ENCODE measurements at regions not wholly inside any gene's neighbourhood (a gene's known extent, or its start where the extent isn't known, plus 50 kb on each side); places are given as distances from the start of the nearest gene placed in this dataset.
"Not testable (repeated sequence)": the region's sequence is repeated elsewhere in the genome, so short reads cannot be mapped to it uniquely, and the experiment has no call there.

DNA sequence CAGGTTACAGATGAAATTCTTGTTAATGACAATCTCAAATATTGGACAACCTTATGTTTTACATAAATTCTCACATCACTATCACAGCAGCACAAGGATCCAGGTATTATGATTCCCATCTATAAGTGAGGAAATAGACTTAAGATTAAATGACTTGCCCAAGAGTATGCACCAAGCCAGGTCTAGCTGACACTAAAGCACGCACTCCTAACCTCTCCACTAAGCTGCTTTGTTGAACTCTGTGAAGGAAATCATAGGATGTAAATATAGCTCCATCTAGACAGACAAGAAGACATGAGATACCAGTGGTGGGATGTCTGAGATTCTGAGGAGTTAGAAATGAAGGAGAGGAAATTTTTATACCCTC, 87.9 kb downstream of the PHLDA1 start (continued):
- TF ChIP-seq, protein P1, sequence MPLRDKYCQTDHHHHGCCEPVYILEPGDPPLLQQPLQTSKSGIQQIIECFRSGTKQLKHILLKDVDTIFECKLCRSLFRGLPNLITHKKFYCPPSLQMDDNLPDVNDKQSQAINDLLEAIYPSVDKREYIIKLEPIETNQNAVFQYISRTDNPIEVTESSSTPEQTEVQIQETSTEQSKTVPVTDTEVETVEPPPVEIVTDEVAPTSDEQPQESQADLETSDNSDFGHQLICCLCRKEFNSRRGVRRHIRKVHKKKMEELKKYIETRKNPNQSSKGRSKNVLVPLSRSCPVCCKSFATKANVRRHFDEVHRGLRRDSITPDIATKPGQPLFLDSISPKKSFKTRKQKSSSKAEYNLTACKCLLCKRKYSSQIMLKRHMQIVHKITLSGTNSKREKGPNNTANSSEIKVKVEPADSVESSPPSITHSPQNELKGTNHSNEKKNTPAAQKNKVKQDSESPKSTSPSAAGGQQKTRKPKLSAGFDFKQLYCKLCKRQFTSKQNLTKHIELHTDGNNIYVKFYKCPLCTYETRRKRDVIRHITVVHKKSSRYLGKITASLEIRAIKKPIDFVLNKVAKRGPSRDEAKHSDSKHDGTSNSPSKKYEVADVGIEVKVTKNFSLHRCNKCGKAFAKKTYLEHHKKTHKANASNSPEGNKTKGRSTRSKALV (CRISPR knock-in tag; IDR thresholded peaks at IDR 0.05), result 0 out of 2 replicates have a peak, but pooled peaks have one; percentile 7

DNA sequence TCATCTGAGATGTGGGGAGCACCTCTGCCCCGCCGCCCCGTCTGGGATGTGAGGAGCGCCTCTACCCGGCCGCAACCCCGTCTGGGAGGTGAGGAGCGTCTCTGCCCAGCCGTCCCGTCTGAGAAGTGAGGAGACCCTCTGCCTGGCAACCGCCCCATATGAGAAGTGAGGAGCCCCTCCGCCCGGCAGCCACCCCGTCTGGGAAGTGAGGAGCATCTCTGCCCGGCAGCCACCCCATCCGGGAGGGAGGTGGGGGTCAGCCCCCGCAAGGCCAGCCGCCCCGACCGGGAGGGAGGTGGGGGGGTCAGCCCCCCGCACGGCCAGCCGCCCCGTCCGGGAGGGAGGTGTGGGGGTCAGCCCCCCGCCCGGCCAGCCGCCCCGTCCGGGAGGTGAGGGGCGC, 89.9 kb downstream of the PHLDA1 start:
- ATAC-seq; in situ Hi-C loops (cut with HindIII; ENCODE audit: extremely low pct_ligation_motif_present, low pct_unique_long_range_greater_than_20kb); H3K36me3 ChIP-seq (replicated peaks in 1 of 2; ENCODE audit: control insufficient read depth in 1 of 2, insufficient read depth in 2 of 2, low read length in 2 of 2); H3K79me2 ChIP-seq (ENCODE audit: insufficient read depth, low read length); H3K27ac ChIP-seq (ENCODE audit: extremely low read length, insufficient read depth, low read length); intact Hi-C loops (cut with micrococcal nuclease; ENCODE audit: unreplicated experiment); H3K4me2 ChIP-seq (ENCODE audit: low read depth, low read length); H3K4me3 ChIP-seq (replicated peaks in 1 of 3; ENCODE audit: insufficient read depth in 1 of 3, low read depth in 2 of 3, low read length in 3 of 3); H2AFZ ChIP-seq (ENCODE audit: low read length); H4K20me1 ChIP-seq (ENCODE audit: insufficient read depth, low read length); H3K9ac ChIP-seq (ENCODE audit: insufficient read depth, low read depth, low read length); DNase-seq (ENCODE audit: low spot score); POLR2A ChIA-PET; H3K9me3 ChIP-seq (ENCODE audit: low read length); FAIRE-seq; H3K27me3 ChIP-seq (ENCODE audit: control insufficient read depth in 1 of 2, insufficient read depth in 2 of 2, low read length in 2 of 2); BruUV-seq (replicated peaks); CTCF ChIA-PET (ENCODE audit: low intra/inter-chr PET ratio, low total read pairs): not testable (repeated sequence)
- no CpG with 5 or more reads among the region's 31 CpGs for WGBS (ENCODE audit: low lambda C conversion rate)
- peaks cover 53% of the 10 kb centered on the region for H3K4me1 ChIP-seq (ENCODE audit: insufficient read depth, low read length)

DNA sequence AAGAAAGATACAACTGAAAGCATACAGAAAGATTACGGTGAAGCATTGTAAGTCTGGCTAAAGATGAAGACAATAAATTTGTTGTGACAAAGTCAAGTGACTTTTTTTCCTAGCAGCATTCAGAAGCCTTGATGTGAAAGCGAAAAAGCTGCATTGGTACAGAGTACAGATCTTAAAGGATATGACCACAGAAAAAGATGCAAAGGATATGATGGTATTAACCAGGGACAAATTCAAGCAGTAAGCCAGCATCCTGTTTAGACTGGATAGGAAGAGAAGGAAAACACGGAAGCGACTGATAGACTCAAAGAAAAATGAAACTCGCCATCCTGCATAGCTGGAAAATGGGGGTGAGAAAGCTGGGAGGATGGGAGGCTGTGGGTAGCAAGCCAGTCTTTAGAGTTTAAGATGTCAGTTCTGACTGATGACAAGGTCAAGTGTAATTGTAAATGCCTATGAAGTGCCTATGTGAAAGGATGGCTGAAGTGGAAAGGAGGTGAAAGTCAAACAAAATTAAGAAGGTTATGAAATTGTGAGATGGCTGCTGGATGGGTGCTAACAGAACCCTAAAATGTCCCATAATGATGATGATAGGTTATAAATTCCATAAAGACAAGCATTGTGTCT, 92.4 kb downstream of the PHLDA1 start:
- no peaks in the 10 kb centered on the region for H3K79me2 ChIP-seq (ENCODE audit: insufficient read depth, low read length)
- FAIRE-seq (no peak), ATAC-seq (no peak), DNase-seq (ENCODE audit: low spot score) (no peak)
- H2AFZ ChIP-seq (ENCODE audit: low read length), result no peak overlapping the region
- H3K36me3 ChIP-seq (replicated peaks in 1 of 2; ENCODE audit: control insufficient read depth in 1 of 2, insufficient read depth in 2 of 2, low read length in 2 of 2), result no peaks in the 10 kb centered on the region
- in situ Hi-C loops (cut with HindIII; ENCODE audit: extremely low pct_ligation_motif_present, low pct_unique_long_range_greater_than_20kb) (no loop called here), intact Hi-C loops (cut with micrococcal nuclease; ENCODE audit: unreplicated experiment) (loop anchor here (5.0 to 10.0 kb wide), 3 partner anchors 37 to 414 kb away; no protein-coding TSS in a partner anchor)
- no peaks in the 10 kb centered on the region for H4K20me1 ChIP-seq (ENCODE audit: insufficient read depth, low read length)
- no peaks in the 10 kb centered on the region for H3K9me3 ChIP-seq (ENCODE audit: low read length)
- H3K4me1 ChIP-seq (ENCODE audit: insufficient read depth, low read length), result peaks cover 53% of the 10 kb centered on the region
- no peaks in the 10 kb centered on the region for H3K27me3 ChIP-seq (ENCODE audit: control insufficient read depth in 1 of 2, insufficient read depth in 2 of 2, low read length in 2 of 2)
- CTCF ChIA-PET (ENCODE audit: low intra/inter-chr PET ratio, low total read pairs), result no interaction called here
- POLR2A ChIA-PET, result no interaction called here
- no peak overlapping the region for H3K9ac ChIP-seq (ENCODE audit: insufficient read depth, low read depth, low read length)
- WGBS (ENCODE audit: low lambda C conversion rate), result 97% methylated on average over 5 of the region's 5 CpGs
- BruUV-seq (replicated peaks), result no TSS peak
- no peak overlapping the region for H3K4me2 ChIP-seq (ENCODE audit: low read depth, low read length)
- no peak overlapping the region for H3K27ac ChIP-seq (ENCODE audit: extremely low read length, insufficient read depth, low read length)
- no peak overlapping the region for H3K4me3 ChIP-seq (replicated peaks in 1 of 3; ENCODE audit: insufficient read depth in 1 of 3, low read depth in 2 of 3, low read length in 3 of 3)
- TF ChIP-seq XBP1 (CRISPR knock-in tag; IDR thresholded peaks at IDR 0.05) (no peak), MAFF (IDR thresholded peaks at IDR 0.05; ENCODE audit: low read depth, low read length) (no peak), HES4 (CRISPR knock-in tag; IDR thresholded peaks at IDR 0.05; ENCODE audit: borderline replicate concordance) (no peak), CENPT (CRISPR knock-in tag; IDR thresholded peaks at IDR 0.05; ENCODE audit: low read depth) (no peak), BCL6 (CRISPR knock-in tag; IDR thresholded peaks at IDR 0.05) (no peak), SMC3 (IDR thresholded peaks at IDR 0.05; ENCODE audit: low read length) (no peak), AKAP8 (CRISPR knock-in tag; IDR thresholded peaks at IDR 0.05) (no peak)
- TF ChIP-seq, protein P2, sequence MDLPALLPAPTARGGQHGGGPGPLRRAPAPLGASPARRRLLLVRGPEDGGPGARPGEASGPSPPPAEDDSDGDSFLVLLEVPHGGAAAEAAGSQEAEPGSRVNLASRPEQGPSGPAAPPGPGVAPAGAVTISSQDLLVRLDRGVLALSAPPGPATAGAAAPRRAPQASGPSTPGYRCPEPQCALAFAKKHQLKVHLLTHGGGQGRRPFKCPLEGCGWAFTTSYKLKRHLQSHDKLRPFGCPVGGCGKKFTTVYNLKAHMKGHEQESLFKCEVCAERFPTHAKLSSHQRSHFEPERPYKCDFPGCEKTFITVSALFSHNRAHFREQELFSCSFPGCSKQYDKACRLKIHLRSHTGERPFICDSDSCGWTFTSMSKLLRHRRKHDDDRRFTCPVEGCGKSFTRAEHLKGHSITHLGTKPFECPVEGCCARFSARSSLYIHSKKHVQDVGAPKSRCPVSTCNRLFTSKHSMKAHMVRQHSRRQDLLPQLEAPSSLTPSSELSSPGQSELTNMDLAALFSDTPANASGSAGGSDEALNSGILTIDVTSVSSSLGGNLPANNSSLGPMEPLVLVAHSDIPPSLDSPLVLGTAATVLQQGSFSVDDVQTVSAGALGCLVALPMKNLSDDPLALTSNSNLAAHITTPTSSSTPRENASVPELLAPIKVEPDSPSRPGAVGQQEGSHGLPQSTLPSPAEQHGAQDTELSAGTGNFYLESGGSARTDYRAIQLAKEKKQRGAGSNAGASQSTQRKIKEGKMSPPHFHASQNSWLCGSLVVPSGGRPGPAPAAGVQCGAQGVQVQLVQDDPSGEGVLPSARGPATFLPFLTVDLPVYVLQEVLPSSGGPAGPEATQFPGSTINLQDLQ (CRISPR knock-in tag; IDR thresholded peaks at IDR 0.05), result no peak
- TF ChIP-seq, protein P3, sequence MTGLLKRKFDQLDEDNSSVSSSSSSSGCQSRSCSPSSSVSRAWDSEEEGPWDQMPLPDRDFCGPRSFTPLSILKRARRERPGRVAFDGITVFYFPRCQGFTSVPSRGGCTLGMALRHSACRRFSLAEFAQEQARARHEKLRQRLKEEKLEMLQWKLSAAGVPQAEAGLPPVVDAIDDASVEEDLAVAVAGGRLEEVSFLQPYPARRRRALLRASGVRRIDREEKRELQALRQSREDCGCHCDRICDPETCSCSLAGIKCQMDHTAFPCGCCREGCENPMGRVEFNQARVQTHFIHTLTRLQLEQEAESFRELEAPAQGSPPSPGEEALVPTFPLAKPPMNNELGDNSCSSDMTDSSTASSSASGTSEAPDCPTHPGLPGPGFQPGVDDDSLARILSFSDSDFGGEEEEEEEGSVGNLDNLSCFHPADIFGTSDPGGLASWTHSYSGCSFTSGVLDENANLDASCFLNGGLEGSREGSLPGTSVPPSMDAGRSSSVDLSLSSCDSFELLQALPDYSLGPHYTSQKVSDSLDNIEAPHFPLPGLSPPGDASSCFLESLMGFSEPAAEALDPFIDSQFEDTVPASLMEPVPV (CRISPR knock-in tag; IDR thresholded peaks at IDR 0.05), result no peak
